Karpas-422 (cell line): ENCODE measurements at regions not wholly inside any gene's neighbourhood (a gene's known extent, or its start where the extent isn't known, plus 50 kb on each side); places are given as distances from the start of the nearest gene placed in this dataset.

Experiments used
- DNase-seq: peaks from one replicate; pipeline ENCODE4 v3.0.0-alpha.2; 2015
- H2AFZ ChIP-seq: fragments of 200-600 bp; sonication (generic); 2 replicates; pipeline ENCODE4 v1.6.1; 2014; ENCODE audit warnings: antibody characterized with exemption, low read length, mixed read lengths
- H3K27ac ChIP-seq: fragments of 200-600 bp; sonication (generic); 2 replicates; pipeline ENCODE4 v1.5.1; 2014; ENCODE audit warnings: mild to moderate bottlenecking, low read length, moderate library complexity
- H3K27me3 ChIP-seq: fragments of 200-600 bp; sonication (generic); 2 replicates; pipeline ENCODE4 v1.6.1; 2014; ENCODE audit warnings: low read length, mixed read lengths
- H3K36me3 ChIP-seq: fragments of 200-600 bp; sonication (generic); 2 replicates; pipeline ENCODE4 v1.6.1; 2014; ENCODE audit warnings: low read length, mixed read lengths; ENCODE audit not compliant: insufficient read depth
- H3K4me1 ChIP-seq: fragments of 200-600 bp; sonication (generic); 2 replicates; pipeline ENCODE4 v1.6.1; 2014; ENCODE audit warnings: mild to moderate bottlenecking, low read length, mixed read lengths
- H3K4me2 ChIP-seq: fragments of 200-600 bp; sonication (generic); 2 replicates; pipeline ENCODE4 v1.6.1; 2014; ENCODE audit warnings: low read length, low read depth, mild to moderate bottlenecking; ENCODE audit not compliant: poor library complexity, severe bottlenecking
- H3K4me3 ChIP-seq: fragments of 200-600 bp; sonication (generic); 2 replicates; pipeline ENCODE4 v1.5.1; 2014; ENCODE audit warnings: mild to moderate bottlenecking, antibody characterized with exemption, low read length, mixed read lengths
- H3K79me2 ChIP-seq: fragments of 200-600 bp; sonication (generic); 2 replicates; pipeline ENCODE4 v1.6.1; 2014; ENCODE audit warnings: mild to moderate bottlenecking, low read length, mixed read lengths
- H3K9ac ChIP-seq: fragments of 200-600 bp; sonication (generic); 2 replicates; pipeline ENCODE4 v1.6.0; 2014; ENCODE audit warnings: low read length
- H3K9me2 ChIP-seq: fragments of 200-600 bp; sonication (generic), shearing (Covaris generic); replicated peaks from 2 replicates; pipeline ENCODE4 v1.6.0; 2014; ENCODE audit warnings: mild to moderate bottlenecking, low read length, moderate library complexity; ENCODE audit not compliant: insufficient read depth
- H3K9me3 ChIP-seq: fragments of 300-700, 200-600 bp; sonication (generic); 2 replicates; pipeline ENCODE4 v1.6.1; 2014; ENCODE audit warnings: low read length, mixed read lengths
- H4K20me1 ChIP-seq: fragments of 200-600 bp; sonication (generic); 2 replicates; pipeline ENCODE4 v1.6.1; 2014; ENCODE audit warnings: mild to moderate bottlenecking, antibody characterized with exemption, low read length, low read depth; ENCODE audit not compliant: insufficient read depth

- Histone ChIP-seq H3K9me2 (no peaks in the 10 kb centered on the region), H3K27ac (no peak overlapping the region), H3K27me3 (no peaks in the 10 kb centered on the region), H2AFZ (no peak overlapping the region), H3K79me2 (no peaks in the 10 kb centered on the region), H3K9me3 (no peaks in the 10 kb centered on the region), H3K4me1 (no peaks in the 10 kb centered on the region), H4K20me1 (no peaks in the 10 kb centered on the region), H3K9ac (no peak overlapping the region), H3K4me2 (no peak overlapping the region), H3K36me3 (no peaks in the 10 kb centered on the region), H3K4me3 (no peak overlapping the region)
- no peak for DNase-seq
Measured at GRCh38 chr3:101172516-101172915, 147.9 kb downstream of the IMPG2 start.

- Histone ChIP-seq H3K4me3 (no peak overlapping the region), H3K4me1 (no peaks in the 10 kb centered on the region), H3K79me2 (no peaks in the 10 kb centered on the region), H3K4me2 (no peak overlapping the region), H2AFZ (no peak overlapping the region), H3K27ac (no peak overlapping the region), H4K20me1 (no peaks in the 10 kb centered on the region), H3K9me2 (no peaks in the 10 kb centered on the region), H3K27me3 (no peaks in the 10 kb centered on the region), H3K9ac (no peak overlapping the region), H3K36me3 (no peaks in the 10 kb centered on the region), H3K9me3 (no peaks in the 10 kb centered on the region)
- no peak for DNase-seq
Measured at GRCh38 chr3:101171681-101172191, 148.6 kb downstream of the IMPG2 start.

GRCh38 chr3:101170806-101171558 is 149.4 kb downstream of the IMPG2 start:
- Histone ChIP-seq H4K20me1 (no peaks in the 10 kb centered on the region), H3K27ac (no peak overlapping the region)

GRCh38 chr3:101170062-101170771 is 150.2 kb downstream of the IMPG2 start:
- no peaks in the 10 kb centered on the region for H3K9me3 ChIP-seq
- no peaks in the 10 kb centered on the region for H3K4me1 ChIP-seq
- no peak overlapping the region for H3K9ac ChIP-seq
- H3K27ac ChIP-seq, result no peak overlapping the region
- H3K79me2 ChIP-seq, result no peaks in the 10 kb centered on the region
- no peak overlapping the region for H3K4me2 ChIP-seq
- DNase-seq, result no peak
- H3K9me2 ChIP-seq, result no peaks in the 10 kb centered on the region
- no peaks in the 10 kb centered on the region for H3K36me3 ChIP-seq
- H3K4me3 ChIP-seq, result no peak overlapping the region
- no peak overlapping the region for H2AFZ ChIP-seq
- no peaks in the 10 kb centered on the region for H3K27me3 ChIP-seq
- H4K20me1 ChIP-seq, result no peaks in the 10 kb centered on the region

More at GRCh38 chr3:101170806-101171558, 149.4 kb downstream of the IMPG2 start:
- Histone ChIP-seq H3K36me3 (no peaks in the 10 kb centered on the region), H3K9ac (no peak overlapping the region), H2AFZ (no peak overlapping the region), H3K4me3 (no peak overlapping the region), H3K79me2 (no peaks in the 10 kb centered on the region), H3K4me1 (no peaks in the 10 kb centered on the region), H3K27me3 (no peaks in the 10 kb centered on the region), H3K9me3 (no peaks in the 10 kb centered on the region), H3K4me2 (no peak overlapping the region), H3K9me2 (no peaks in the 10 kb centered on the region)
- DNase-seq, result no peak

GRCh38 chr3:101169516-101169915 is 150.9 kb downstream of the IMPG2 start:
- Histone ChIP-seq H2AFZ (no peak overlapping the region), H3K9me3 (no peaks in the 10 kb centered on the region), H3K79me2 (no peaks in the 10 kb centered on the region), H3K4me2 (no peak overlapping the region), H3K27me3 (no peaks in the 10 kb centered on the region), H3K36me3 (no peaks in the 10 kb centered on the region), H3K9ac (no peak overlapping the region), H3K4me3 (no peak overlapping the region), H4K20me1 (no peaks in the 10 kb centered on the region), H3K4me1 (no peaks in the 10 kb centered on the region), H3K9me2 (no peaks in the 10 kb centered on the region), H3K27ac (no peak overlapping the region)
- DNase-seq, result no peak

GRCh38 chr3:101167376-101167775 is 153.0 kb downstream of the IMPG2 start:
- Histone ChIP-seq H3K4me1 (no peaks in the 10 kb centered on the region), H3K36me3 (no peaks in the 10 kb centered on the region), H3K27ac (no peak overlapping the region), H3K9ac (no peak overlapping the region), H2AFZ (no peak overlapping the region), H4K20me1 (no peaks in the 10 kb centered on the region), H3K27me3 (no peaks in the 10 kb centered on the region), H3K79me2 (no peaks in the 10 kb centered on the region), H3K4me2 (no peak overlapping the region), H3K4me3 (no peak overlapping the region), H3K9me2 (no peaks in the 10 kb centered on the region), H3K9me3 (no peaks in the 10 kb centered on the region)
- DNase-seq, result no peak

GRCh38 chr3:101166150-101166549 is 154.2 kb downstream of the IMPG2 start:
- DNase-seq, result no peak

GRCh38 chr3:101163554-101163953 is 156.8 kb downstream of the IMPG2 start:
- Histone ChIP-seq H2AFZ (no peak overlapping the region), H3K4me1 (no peaks in the 10 kb centered on the region), H3K36me3 (no peaks in the 10 kb centered on the region), H4K20me1 (no peaks in the 10 kb centered on the region), H3K4me2 (no peak overlapping the region), H3K27ac (no peak overlapping the region), H3K4me3 (no peak overlapping the region), H3K9ac (no peak overlapping the region), H3K9me3 (no peaks in the 10 kb centered on the region), H3K79me2 (no peaks in the 10 kb centered on the region), H3K27me3 (no peaks in the 10 kb centered on the region), H3K9me2 (no peaks in the 10 kb centered on the region)
- no peak for DNase-seq

More at GRCh38 chr3:101166150-101166549, 154.2 kb downstream of the IMPG2 start:
- Histone ChIP-seq H3K9ac (no peak overlapping the region), H3K4me2 (no peak overlapping the region), H4K20me1 (no peaks in the 10 kb centered on the region), H3K4me3 (no peak overlapping the region), H3K27ac (no peak overlapping the region), H3K4me1 (no peaks in the 10 kb centered on the region), H2AFZ (no peak overlapping the region), H3K79me2 (no peaks in the 10 kb centered on the region), H3K27me3 (no peaks in the 10 kb centered on the region), H3K36me3 (no peaks in the 10 kb centered on the region), H3K9me2 (no peaks in the 10 kb centered on the region), H3K9me3 (no peaks in the 10 kb centered on the region)
